OCI-LY3 (cell line): ENCODE measurements at regions not wholly inside any gene's neighbourhood (a gene's known extent, or its start where the extent isn't known, plus 50 kb on each side); places are given as distances from the start of the nearest gene placed in this dataset.
A peak's percentile ranks its signal among the peaks of the same experiment; 100 is the strongest.

ENCODE experiments used
- H2AFZ ChIP-seq: fragments of 200-600, 300-600 bp; shearing (Covaris generic); 2 replicates; pipeline ENCODE4 v1.6.0; 2014; ENCODE audit warnings: antibody characterized with exemption, low read depth, low read length
- H3K27ac ChIP-seq: fragments of 200-600, 300-600 bp; sonication (generic); 2 replicates; pipeline ENCODE4 v1.5.1; 2014; ENCODE audit warnings: mild to moderate bottlenecking, low read length, moderate library complexity, mixed read lengths
- H3K27me3 ChIP-seq: fragments of 200-600, 300-600 bp; sonication (generic); 2 replicates; pipeline ENCODE4 v1.6.1; 2014; ENCODE audit warnings: low read depth, low read length, mixed read lengths
- H3K36me3 ChIP-seq: fragments of 200-600, 300-600 bp; sonication (generic); replicated peaks from 2 replicates; pipeline ENCODE3; 2014; ENCODE audit warnings: low read depth, low read length, mixed read lengths
- H3K4me1 ChIP-seq: fragments of 300-600, 200-600 bp; sonication (generic); 2 replicates; pipeline ENCODE4 v1.6.1; 2014; ENCODE audit warnings: low read length, mixed read lengths
- H3K4me2 ChIP-seq: fragments of 200-600, 300-600 bp; sonication (generic); 2 replicates; pipeline ENCODE4 v1.6.1; 2014; ENCODE audit warnings: low read length, mixed read lengths
- H3K4me3 ChIP-seq: fragments of 300-600, 200-600 bp; sonication (generic); 2 replicates; pipeline ENCODE4 v1.5.1; 2014; ENCODE audit warnings: antibody characterized with exemption, mild to moderate bottlenecking, low read length, moderate library complexity
- H3K79me2 ChIP-seq: fragments of 300-600, 200-600 bp; shearing (Covaris generic); 2 replicates; pipeline ENCODE4 v1.6.1; 2014; ENCODE audit warnings: mild to moderate bottlenecking, low read length, mixed read lengths
- H3K9ac ChIP-seq: fragments of 300-600, 200-600 bp; shearing (Covaris generic); 2 replicates; pipeline ENCODE4 v1.6.0; 2014; ENCODE audit warnings: mild to moderate bottlenecking, low read length, moderate library complexity
- H3K9me3 ChIP-seq: fragments of 200-600, 300-600 bp; shearing (Covaris generic); 2 replicates; pipeline ENCODE4 v1.6.1; 2014; ENCODE audit warnings: low read length, mixed read lengths; ENCODE audit not compliant: insufficient read depth
- H4K20me1 ChIP-seq: fragments of 200-600, 300-600 bp; sonication (generic); 2 replicates; pipeline ENCODE4 v1.6.1; 2016; ENCODE audit warnings: low read length, mixed read lengths; ENCODE audit not compliant: insufficient read depth
- CTCF ChIP-seq: fragments of 200-600, 300-600 bp; sonication (generic); IDR thresholded peaks from 2 replicates; pipeline ENCODE4 v1.5.1; 2014; ENCODE audit warnings: antibody characterized with exemption, low read length, low read depth
- EZH2phosphoT487 ChIP-seq: fragments of 200-600 bp; shearing (Covaris generic); IDR thresholded peaks from 2 replicates; pipeline ENCODE4 v1.6.1; 2018; ENCODE audit warnings: antibody characterized with exemption, mixed run types, low read depth

GRCh38 chr4:81724925-81725329 lies 253.2 kb upstream of the RASGEF1B start:
- no peaks in the 10 kb centered on the region for H3K79me2 ChIP-seq
- H3K4me3 ChIP-seq, result no peak overlapping the region
- H3K27me3 ChIP-seq, result no peaks in the 10 kb centered on the region; the same call in 1 of the 2 replicates
- H3K9ac ChIP-seq, result no peak overlapping the region
- TF ChIP-seq CTCF (peak; percentile 30), EZH2phosphoT487 (no peak)
- H3K27ac ChIP-seq, result no peak overlapping the region
- no peaks in the 10 kb centered on the region for H3K9me3 ChIP-seq
- no peaks in the 10 kb centered on the region for H3K36me3 ChIP-seq
- H3K4me2 ChIP-seq, result peak overlapping the region; percentile 29
- no peaks in the 10 kb centered on the region for H4K20me1 ChIP-seq
- H2AFZ ChIP-seq, result no peak overlapping the region
- peaks cover 8% of the 10 kb centered on the region for H3K4me1 ChIP-seq

- Histone ChIP-seq H4K20me1 (no peaks in the 10 kb centered on the region), H3K4me1 (peaks cover 8% of the 10 kb centered on the region), H3K4me3 (no peak overlapping the region), H3K4me2 (no peak overlapping the region), H3K27ac (no peak overlapping the region), H3K9ac (no peak overlapping the region), H3K9me3 (no peaks in the 10 kb centered on the region), H3K79me2 (no peaks in the 10 kb centered on the region), H2AFZ (no peak overlapping the region), H3K36me3 (no peaks in the 10 kb centered on the region), H3K27me3 (no peaks in the 10 kb centered on the region)
- TF ChIP-seq EZH2phosphoT487 (no peak), CTCF (no peak)
Observed at GRCh38 chr4:81723927-81724587, 252.3 kb upstream of the RASGEF1B start.

GRCh38 chr4:81723019-81723884 lies 251.5 kb upstream of the RASGEF1B start:
- no peaks in the 10 kb centered on the region for H3K36me3 ChIP-seq
- no peak overlapping the region for H3K9ac ChIP-seq
- no peak overlapping the region for H3K4me2 ChIP-seq
- H2AFZ ChIP-seq, result no peak overlapping the region
- TF ChIP-seq EZH2phosphoT487, result no peak
- no peak for TF ChIP-seq CTCF
- H3K4me3 ChIP-seq, result no peak overlapping the region
- no peaks in the 10 kb centered on the region for H3K9me3 ChIP-seq
- peaks cover 8% of the 10 kb centered on the region for H3K4me1 ChIP-seq
- H3K27me3 ChIP-seq, result no peaks in the 10 kb centered on the region
- H4K20me1 ChIP-seq, result no peaks in the 10 kb centered on the region
- H3K27ac ChIP-seq, result no peak overlapping the region
- H3K79me2 ChIP-seq, result no peaks in the 10 kb centered on the region

GRCh38 chr4:81722290-81722851 lies 250.7 kb upstream of the RASGEF1B start:
- no peak overlapping the region for H3K9ac ChIP-seq
- H3K4me3 ChIP-seq, result no peak overlapping the region
- H2AFZ ChIP-seq, result no peak overlapping the region
- no peak overlapping the region for H3K27ac ChIP-seq
- H3K4me2 ChIP-seq, result no peak overlapping the region
- H3K4me1 ChIP-seq, result peaks cover 8% of the 10 kb centered on the region
- no peaks in the 10 kb centered on the region for H3K79me2 ChIP-seq
- H3K36me3 ChIP-seq, result no peaks in the 10 kb centered on the region
- no peaks in the 10 kb centered on the region for H4K20me1 ChIP-seq
- H3K9me3 ChIP-seq, result no peaks in the 10 kb centered on the region
- no peaks in the 10 kb centered on the region for H3K27me3 ChIP-seq
- TF ChIP-seq EZH2phosphoT487, result no peak
